HepG2 (cell line): ENCODE measurements at regions not wholly inside any gene's neighbourhood (a gene's known extent, or its start where the extent isn't known, plus 50 kb on each side); places are given as distances from the start of the nearest gene placed in this dataset.
"Not testable (repeated sequence)": the region's sequence is repeated elsewhere in the genome, so short reads cannot be mapped to it uniquely, and the experiment has no call there.

ENCODE experiments used
- ATAC-seq: fragments of 200-7000 bp; cut with Tn5 transposase; 3 replicates; pipeline ENCODE4 v1.9.1; 2020; ENCODE audit warnings: mild to moderate bottlenecking, moderate library complexity
- BruUV-seq: library from RNA; stranded (reverse); fragments of 400-500 nt; replicated peaks from 2 replicates; lab custom pipeline; 2021; lab: Mats Ljungman, UMichigan
- CTCF ChIA-PET: fragments of 300-600 bp; formaldehyde crosslinking; extraction: SDS; loops from one replicate; lab custom pipeline; 2021; ENCODE audit warnings: low total read pairs, inconsistent platforms, low intra/inter-chr PET ratio; lab: Yijun Ruan, JAX
- POLR2A ChIA-PET: fragments of 350-600 bp; sonication (Branson Sonifier 250); formaldehyde crosslinking; loops from one replicate; lab custom pipeline; 2020; ENCODE audit warnings: antibody characterized with exemption, inconsistent platforms; lab: Yijun Ruan, JAX
- DNase-seq: peaks from one replicate; pipeline ENCODE4 v3.0.0-alpha.2; 2015; ENCODE audit warnings: low spot score
- FAIRE-seq: peaks from 3 replicates; lab custom pipeline; 2011; peaks lifted over from hg19 to GRCh38; lab: Jason Lieb, UNC
- H2AFZ ChIP-seq: one replicate; pipeline ENCODE4 v1.6.1; 2011; ENCODE audit warnings: low read length, inconsistent platforms
- H3K27ac ChIP-seq: fragments of 300-600 bp; 3 replicates; pipeline ENCODE4 v1.8.0; 2011; ENCODE audit warnings: mixed run types, mild to moderate bottlenecking, mixed read lengths, low read length, inconsistent platforms; ENCODE audit not compliant: insufficient read depth; ENCODE audit errors: extremely low read length
- H3K27me3 ChIP-seq, 2 experiments: fragments of 200-600 bp in 1 of 2; 2 replicates in 1 of 2; 3 replicates in 1 of 2; pipeline versions ENCODE4 v1.6.0 to v1.8.0; 2011; ENCODE audit warnings: low read length in 2 of 2, mild to moderate bottlenecking in 2 of 2, moderate library complexity in 2 of 2, inconsistent platforms in 1 of 2; ENCODE audit not compliant: insufficient read depth in 2 of 2, control insufficient read depth in 1 of 2
- H3K36me3 ChIP-seq, 2 experiments: fragments of 200-600 bp in 1 of 2; replicated peaks in 1 of 2; 2 replicates in 1 of 2; 3 replicates in 1 of 2; pipeline versions ENCODE4 v1.5.1 to v1.8.0; 2011; ENCODE audit warnings: low read length in 2 of 2, inconsistent platforms in 1 of 2; ENCODE audit not compliant: insufficient read depth in 2 of 2, control insufficient read depth in 1 of 2
- H3K4me1 ChIP-seq: 2 replicates; pipeline ENCODE4 v1.5.1; 2012; ENCODE audit warnings: low read length, inconsistent platforms; ENCODE audit not compliant: insufficient read depth
- H3K4me2 ChIP-seq: 2 replicates; pipeline ENCODE4 v1.6.0; 2011; ENCODE audit warnings: low read depth, low read length, inconsistent platforms
- H3K4me3 ChIP-seq, 3 experiments: fragments of 200-600 bp in 1 of 3; sonication (generic), shearing (Covaris generic) in 1 of 3; replicated peaks in 1 of 3; 2 replicates each; pipeline ENCODE4 v1.5.1; 2011 to 2016; ENCODE audit warnings: low read length in 3 of 3, inconsistent platforms in 2 of 3, low read depth in 2 of 3, mild to moderate bottlenecking in 2 of 3, control low read depth in 1 of 3, mixed read lengths in 1 of 3; ENCODE audit not compliant: insufficient read depth in 1 of 3
- H3K79me2 ChIP-seq: one replicate; pipeline ENCODE4 v1.6.1; 2011; ENCODE audit warnings: low read length, inconsistent platforms; ENCODE audit not compliant: insufficient read depth
- H3K9ac ChIP-seq: 2 replicates; pipeline ENCODE4 v1.6.0; 2011; ENCODE audit warnings: mild to moderate bottlenecking, low read depth, low read length, inconsistent platforms; ENCODE audit not compliant: insufficient read depth
- H3K9me3 ChIP-seq: 2 replicates; pipeline ENCODE4 v1.5.1; 2012; ENCODE audit warnings: mild to moderate bottlenecking, low read length
- H4K20me1 ChIP-seq: 2 replicates; pipeline ENCODE4 v1.6.0; 2011; ENCODE audit warnings: inconsistent platforms, mild to moderate bottlenecking, low read length, moderate library complexity; ENCODE audit not compliant: insufficient read depth
- ATM ChIP-seq: fragments of 450-650 bp; IDR thresholded peaks from 2 replicates; pipeline ENCODE4 v1.7.1; 2017; ENCODE audit warnings: mild to moderate bottlenecking, borderline replicate concordance
- MAFF ChIP-seq: IDR thresholded peaks from 2 replicates; pipeline ENCODE4 v1.6.1; 2011; ENCODE audit warnings: low read depth, low read length, improper control_type of control experiment
- MAFK ChIP-seq, 2 experiments: IDR thresholded peaks in 1 of 2; conservative IDR thresholded peaks in 1 of 2; 2 replicates each; pipeline ENCODE4 v1.6.1; 2011; ENCODE audit warnings: improper control_type of control experiment in 2 of 2, low read length in 2 of 2
- ZNF549 ChIP-seq: sonication (generic); formaldehyde crosslinking; IDR thresholded peaks from 2 replicates; pipeline ENCODE4 v1.5.0; 2020; ENCODE audit warnings: missing genetic modification reagents
- ZNF7 ChIP-seq: IDR thresholded peaks from 2 replicates; pipeline ENCODE4 v1.6.1; 2016; ENCODE audit warnings: missing biosample characterization, missing genetic modification reagents
- ZNF724P ChIP-seq: sonication (generic); formaldehyde crosslinking; IDR thresholded peaks from 2 replicates; pipeline ENCODE4 v1.8.0; 2022; ENCODE audit warnings: missing genetic modification reagents, borderline replicate concordance
- WGBS: methylation state at CpG from one replicate; pipeline ENCODE4 v1.1.6; 2017; ENCODE audit warnings: low lambda C conversion rate; 5-methylcytosine and 5-hydroxymethylcytosine counted together
- in situ Hi-C: cut with HindIII; loops from 2 replicates; pipeline ENCODE4 v1.10.0; 2017; ENCODE audit warnings: low pct_unique_long_range_greater_than_20kb; ENCODE audit not compliant: extremely low pct_ligation_motif_present
- intact Hi-C: fragments of 100-400 bp; cut with micrococcal nuclease; formaldehyde crosslinking; loops from one replicate; pipeline ENCODE4 v1.10.0; 2022; ENCODE audit not compliant: unreplicated experiment
- TF ChIP-seq, protein P1 (sequence below): sonication (generic); formaldehyde crosslinking; IDR thresholded peaks from 2 replicates; pipeline ENCODE4 v1.4.0; 2020; ENCODE audit warnings: mild to moderate bottlenecking, missing genetic modification reagents

GRCh38 chrX:26778320-26778888 is 562.4 kb downstream of the MAGEB5 start:
- ChIA-PET CTCF (no interaction called here), POLR2A (no interaction called here)
- Histone ChIP-seq H3K4me3 (no peak overlapping the region), H3K79me2 (no peaks in the 10 kb centered on the region), H3K4me2 (no peak overlapping the region), H3K9ac (no peak overlapping the region), H3K36me3 (no peaks in the 10 kb centered on the region), H3K27me3 (no peaks in the 10 kb centered on the region), H4K20me1 (no peaks in the 10 kb centered on the region), H2AFZ (no peak overlapping the region), H3K9me3 (peaks cover 17% of the 10 kb centered on the region), H3K4me1 (no peaks in the 10 kb centered on the region), H3K27ac (no peak overlapping the region)
- DNase-seq = no peak
- no peak for ATAC-seq
- WGBS = 8% methylated on average over 3 of the region's 3 CpGs
- TF ChIP-seq ZNF549 (CRISPR knock-in tag) = no peak
- no peak for TF ChIP-seq ATM
- 0 out of 2 replicates have a peak, but pooled peaks have one; percentile 51 for TF ChIP-seq ZNF724P
- TF ChIP-seq, protein P1, sequence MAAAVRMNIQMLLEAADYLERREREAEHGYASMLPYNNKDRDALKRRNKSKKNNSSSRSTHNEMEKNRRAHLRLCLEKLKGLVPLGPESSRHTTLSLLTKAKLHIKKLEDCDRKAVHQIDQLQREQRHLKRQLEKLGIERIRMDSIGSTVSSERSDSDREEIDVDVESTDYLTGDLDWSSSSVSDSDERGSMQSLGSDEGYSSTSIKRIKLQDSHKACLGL = no peak
- in situ Hi-C loops = loop anchor here (25.0 kb wide), 1 partner anchor 409 kb away; no protein-coding TSS in a partner anchor
- BruUV-seq = no TSS peak
- no peak for FAIRE-seq
- intact Hi-C loops = no loop called here

DNA sequence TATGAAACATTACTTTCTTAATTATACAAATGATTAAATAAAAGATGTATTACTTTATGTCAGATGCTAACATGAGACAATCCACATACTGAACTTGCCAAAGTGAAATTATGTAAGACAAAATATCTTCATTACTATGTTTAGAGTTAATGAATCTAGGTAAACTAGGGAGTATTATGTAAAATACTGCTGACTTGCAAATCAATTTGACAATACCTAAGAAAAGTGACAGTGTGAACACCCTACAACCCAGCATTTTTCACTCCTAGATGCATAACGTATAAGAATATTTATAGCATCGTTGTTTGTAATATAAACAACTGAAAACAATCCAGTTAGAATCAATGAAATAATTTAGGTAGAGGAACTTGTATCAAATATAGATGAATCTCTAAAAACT is 546.3 kb downstream of the MAGEB5 start:
- ATAC-seq (no peak), FAIRE-seq (no peak), DNase-seq (no peak)
- no peak overlapping the region for H3K4me3 ChIP-seq
- H2AFZ ChIP-seq = no peak overlapping the region
- no peaks in the 10 kb centered on the region for H3K36me3 ChIP-seq
- POLR2A ChIA-PET = no interaction called here
- CTCF ChIA-PET = no interaction called here
- TF ChIP-seq ZNF7 (CRISPR knock-in tag) (no peak), MAFF (peak; percentile 32; the same call in 1 of the 2 replicates), MAFK (conservative IDR thresholded peaks at IDR 0.05 in 1 of 2, IDR thresholded peaks at IDR 0.05 in 1 of 2; ENCODE audit: low read length in 2 of 2) (peak; percentile 25 to 54; a peak in 2 of 4 replicates)
- intact Hi-C loops = no loop called here
- H4K20me1 ChIP-seq = no peaks in the 10 kb centered on the region
- no peaks in the 10 kb centered on the region for H3K9me3 ChIP-seq
- BruUV-seq = no TSS peak
- in situ Hi-C loops = no loop called here
- no peak overlapping the region for H3K27ac ChIP-seq
- H3K4me2 ChIP-seq = no peak overlapping the region
- H3K79me2 ChIP-seq = no peaks in the 10 kb centered on the region
- H3K9ac ChIP-seq = no peak overlapping the region
- 0% methylated on average over 2 of the region's 2 CpGs for WGBS
- no peaks in the 10 kb centered on the region for H3K27me3 ChIP-seq
- no peaks in the 10 kb centered on the region for H3K4me1 ChIP-seq

DNA sequence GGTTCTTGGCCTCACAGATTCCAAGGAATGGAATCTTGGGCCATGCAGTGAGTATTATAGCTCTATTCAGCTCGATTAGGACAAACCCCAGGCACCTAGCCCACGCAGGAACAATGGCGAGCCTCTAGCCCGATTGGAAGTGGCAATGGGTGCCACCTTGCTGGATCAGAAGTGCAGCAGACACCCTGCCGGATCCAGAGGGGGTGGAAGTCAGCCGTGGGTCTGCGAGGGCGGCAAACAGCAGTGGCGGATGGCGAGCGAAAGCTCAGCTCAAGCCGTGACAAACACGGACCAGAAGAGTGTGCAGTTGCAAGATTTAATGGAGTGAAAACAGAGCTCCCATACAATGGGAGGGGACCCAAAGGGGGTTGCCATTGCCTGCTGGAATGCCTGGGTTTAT is 539.8 kb downstream of the MAGEB5 start:
- H3K9ac ChIP-seq, H2AFZ ChIP-seq, CTCF ChIA-PET, in situ Hi-C loops, FAIRE-seq, H3K27ac ChIP-seq, H3K36me3 ChIP-seq, H3K4me2 ChIP-seq, POLR2A ChIA-PET, H3K4me1 ChIP-seq, H3K27me3 ChIP-seq, H3K9me3 ChIP-seq, H3K79me2 ChIP-seq, H3K4me3 ChIP-seq, BruUV-seq, DNase-seq, ATAC-seq, H4K20me1 ChIP-seq: not testable (repeated sequence)
- WGBS = 0% methylated on average over 1 of the region's 13 CpGs
- intact Hi-C loops = loop anchor here (5.0 kb wide), 1 partner anchor 1198 kb away; no protein-coding TSS in a partner anchor
